Naive B cell (primary cell): ENCODE measurements at regions not wholly inside any gene's neighbourhood (a gene's known extent, or its start where the extent isn't known, plus 50 kb on each side); places are given as distances from the start of the nearest gene placed in this dataset.
A peak's percentile ranks its signal among the peaks of the same experiment; 100 is the strongest.
"Not testable (repeated sequence)": the region's sequence is repeated elsewhere in the genome, so short reads cannot be mapped to it uniquely, and the experiment has no call there.

ENCODE experiments used
- ATAC-seq, 2 donors: fragments of 150-1000 bp; cut with Tn5 transposase; 2 replicates each; pipeline ENCODE4 v1.10.0; 2021; ENCODE audit warnings: low read depth in 2 of 2, mild to moderate bottlenecking in 2 of 2, moderate library complexity in 2 of 2
- DNase-seq: peaks from one replicate; pipeline ENCODE4 v3.0.0; 2022
- H3K27ac Mint-ChIP-seq, 6 donors: one replicate each; pipeline ENCODE4 v1.8.0; 2020 to 2022; ENCODE audit warnings: mild to moderate bottlenecking in 6 of 6, mixed read lengths in 6 of 6, moderate library complexity in 5 of 6, inconsistent platforms in 2 of 6
- H3K27me3 Mint-ChIP-seq, 3 donors: one replicate each; pipeline ENCODE4 v1.8.0; 2021 to 2022; ENCODE audit warnings: mixed read lengths in 3 of 3, mild to moderate bottlenecking in 1 of 3
- H3K36me3 Mint-ChIP-seq, 2 donors: one replicate each; pipeline ENCODE4 v1.8.0; 2020 to 2022; ENCODE audit warnings: mixed read lengths in 2 of 2, inconsistent platforms in 1 of 2, mild to moderate bottlenecking in 1 of 2
- H3K4me1 Mint-ChIP-seq, 3 donors: one replicate each; pipeline ENCODE4 v1.8.0; 2020 to 2022; ENCODE audit warnings: mixed read lengths in 3 of 3, inconsistent platforms in 1 of 3, mild to moderate bottlenecking in 1 of 3, moderate library complexity in 1 of 3
- H3K4me3 Mint-ChIP-seq, 8 donors: one replicate each; pipeline ENCODE4 v1.8.0; 2020 to 2022; ENCODE audit warnings: mild to moderate bottlenecking in 8 of 8, mixed read lengths in 8 of 8, moderate library complexity in 8 of 8, inconsistent platforms in 2 of 8
- H3K9me3 Mint-ChIP-seq, 7 donors: one replicate each; pipeline ENCODE4 v1.8.0; 2020 to 2022; ENCODE audit warnings: mixed read lengths in 7 of 7, mild to moderate bottlenecking in 5 of 7, inconsistent platforms in 2 of 7, moderate library complexity in 1 of 7

- no peak for ATAC-seq
- Mint-ChIP-seq H3K27ac (no peak overlapping the region), H3K4me1 (no peaks in the 10 kb centered on the region), H3K4me3 (no peak overlapping the region), H3K36me3 (no peaks in the 10 kb centered on the region), H3K27me3 (peaks cover 15 to 56% (median 40%) of the 10 kb centered on the region in 3 donors), H3K9me3 (peaks cover 0 to 1% (median 0%) of the 10 kb centered on the region in 7 donors)
- DNase-seq = no peak
Measured at GRCh38 chr1:29390491-29391361, 154.4 kb downstream of the PTPRU start.

GRCh38 chr1:29390075-29390474 is 153.8 kb downstream of the PTPRU start:
- no peak overlapping the region for H3K4me3 Mint-ChIP-seq
- no peak overlapping the region for H3K27ac Mint-ChIP-seq
- peaks cover 0 to 1% (median 0%) of the 10 kb centered on the region in 7 donors for H3K9me3 Mint-ChIP-seq
- peaks cover 15 to 56% (median 40%) of the 10 kb centered on the region in 3 donors for H3K27me3 Mint-ChIP-seq
- H3K36me3 Mint-ChIP-seq = no peaks in the 10 kb centered on the region
- DNase-seq = no peak
- no peak for ATAC-seq
- H3K4me1 Mint-ChIP-seq = no peaks in the 10 kb centered on the region

- Mint-ChIP-seq H3K4me1 (no peaks in the 10 kb centered on the region), H3K36me3 (no peaks in the 10 kb centered on the region), H3K27me3 (peaks cover 15 to 59% (median 44%) of the 10 kb centered on the region in 3 donors), H3K9me3 (peaks cover 0 to 1% (median 0%) of the 10 kb centered on the region in 7 donors), H3K27ac (no peak overlapping the region), H3K4me3 (no peak overlapping the region)
- ATAC-seq (no peak), DNase-seq (no peak)
Measured at GRCh38 chr1:29389533-29390041, 153.3 kb downstream of the PTPRU start.

GRCh38 chr1:29388884-29389283 is 152.6 kb downstream of the PTPRU start:
- Mint-ChIP-seq H3K4me1 (no peaks in the 10 kb centered on the region), H3K27ac (no peak overlapping the region), H3K36me3 (peaks cover 0 to 2% of the 10 kb centered on the region in 2 donors), H3K27me3 (peaks cover 20 to 60% (median 51%) of the 10 kb centered on the region in 3 donors), H3K9me3 (peaks cover 0 to 2% (median 0%) of the 10 kb centered on the region in 7 donors), H3K4me3 (no peak overlapping the region)
- no peak for ATAC-seq
- no peak for DNase-seq

GRCh38 chr1:29388170-29388569 is 151.8 kb downstream of the PTPRU start:
- peaks cover 0 to 5% (median 4%) of the 10 kb centered on the region in 7 donors for H3K9me3 Mint-ChIP-seq
- H3K4me1 Mint-ChIP-seq = no peaks in the 10 kb centered on the region
- peak overlapping the region in 1 of 6 donors; percentile 43 for H3K27ac Mint-ChIP-seq
- ATAC-seq (no peak), DNase-seq (no peak)
- H3K36me3 Mint-ChIP-seq = peaks cover 0 to 9% of the 10 kb centered on the region in 2 donors
- H3K27me3 Mint-ChIP-seq = peaks cover 22 to 64% (median 57%) of the 10 kb centered on the region in 3 donors
- no peak overlapping the region for H3K4me3 Mint-ChIP-seq

- Mint-ChIP-seq H3K9me3 (peaks cover 0 to 10% (median 4%) of the 10 kb centered on the region in 7 donors), H3K4me3 (no peak overlapping the region), H3K36me3 (peaks cover 0 to 10% of the 10 kb centered on the region in 2 donors), H3K27me3 (peaks cover 23 to 62% (median 57%) of the 10 kb centered on the region in 3 donors), H3K27ac (no peak overlapping the region), H3K4me1 (no peaks in the 10 kb centered on the region)
- ATAC-seq = no peak
- no peak for DNase-seq
Measured at GRCh38 chr1:29387210-29387609, 150.9 kb downstream of the PTPRU start.

- not testable (repeated sequence) for H3K4me3 Mint-ChIP-seq, DNase-seq, H3K27ac Mint-ChIP-seq, ATAC-seq, H3K4me1 Mint-ChIP-seq, H3K36me3 Mint-ChIP-seq
- Mint-ChIP-seq H3K27me3 (peaks cover 23 to 55% (median 54%) of the 10 kb centered on the region in 3 donors), H3K9me3 (peaks cover 3 to 10% (median 4%) of the 10 kb centered on the region in 7 donors)
Measured at GRCh38 chr1:29386453-29386852, 150.1 kb downstream of the PTPRU start.

GRCh38 chr1:29385966-29386365 is 149.6 kb downstream of the PTPRU start:
- no peaks in the 10 kb centered on the region for H3K4me1 Mint-ChIP-seq

GRCh38 chr1:29384496-29385015 is 148.2 kb downstream of the PTPRU start:
- H3K4me1 Mint-ChIP-seq = no peaks in the 10 kb centered on the region
- no peak overlapping the region for H3K4me3 Mint-ChIP-seq
- H3K27me3 Mint-ChIP-seq = peaks cover 23 to 51% (median 44%) of the 10 kb centered on the region in 3 donors
- H3K9me3 Mint-ChIP-seq = peaks cover 5 to 20% (median 14%) of the 10 kb centered on the region in 7 donors
- ATAC-seq (no peak), DNase-seq (no peak)
- H3K27ac Mint-ChIP-seq = no peak overlapping the region
- peaks cover 0 to 11% of the 10 kb centered on the region in 2 donors for H3K36me3 Mint-ChIP-seq

More at GRCh38 chr1:29385966-29386365, 149.6 kb downstream of the PTPRU start:
- DNase-seq = no peak
- peaks cover 3 to 10% (median 5%) of the 10 kb centered on the region in 7 donors for H3K9me3 Mint-ChIP-seq
- H3K27me3 Mint-ChIP-seq = peaks cover 23 to 52% (median 51%) of the 10 kb centered on the region in 3 donors
- ATAC-seq = no peak
- no peak overlapping the region for H3K27ac Mint-ChIP-seq
- H3K36me3 Mint-ChIP-seq = peaks cover 0 to 10% of the 10 kb centered on the region in 2 donors
- H3K4me3 Mint-ChIP-seq = no peak overlapping the region

GRCh38 chr1:29383746-29384371 is 147.5 kb downstream of the PTPRU start:
- H3K36me3 Mint-ChIP-seq = peaks cover 3 to 18% of the 10 kb centered on the region in 2 donors
- peaks cover 22 to 51% (median 44%) of the 10 kb centered on the region in 3 donors for H3K27me3 Mint-ChIP-seq
- H3K4me1 Mint-ChIP-seq = no peaks in the 10 kb centered on the region
- peak overlapping the region in 1 of 6 donors; percentile 26 for H3K27ac Mint-ChIP-seq
- H3K9me3 Mint-ChIP-seq = peaks cover 11 to 27% (median 18%) of the 10 kb centered on the region in 7 donors
- H3K4me3 Mint-ChIP-seq = no peak overlapping the region
- ATAC-seq (no peak), DNase-seq (no peak)

GRCh38 chr1:29382851-29383745 is 146.8 kb downstream of the PTPRU start:
- DNase-seq (no peak), ATAC-seq (no peak)
- Mint-ChIP-seq H3K4me1 (no peaks in the 10 kb centered on the region), H3K36me3 (peaks cover 8 to 21% of the 10 kb centered on the region in 2 donors), H3K27me3 (peaks cover 24 to 45% (median 38%) of the 10 kb centered on the region in 3 donors), H3K9me3 (peaks cover 14 to 35% (median 22%) of the 10 kb centered on the region in 7 donors), H3K27ac (peak overlapping the region in 1 of 6 donors; percentile 48), H3K4me3 (no peak overlapping the region)

- Mint-ChIP-seq H3K27me3 (peaks cover 22 to 39% (median 37%) of the 10 kb centered on the region in 3 donors), H3K36me3 (peaks cover 8 to 26% of the 10 kb centered on the region in 2 donors), H3K9me3 (peaks cover 14 to 49% (median 34%) of the 10 kb centered on the region in 7 donors), H3K27ac (no peak overlapping the region), H3K4me3 (no peak overlapping the region), H3K4me1 (no peaks in the 10 kb centered on the region)
- ATAC-seq (no peak), DNase-seq (no peak)
Measured at GRCh38 chr1:29381426-29381825, 145.1 kb downstream of the PTPRU start.
